CD4-positive, alpha-beta T cell treated with Interleukin-15 for 1 hour (primary cell): ENCODE measurements at regions not wholly inside any gene's neighbourhood (a gene's known extent, or its start where the extent isn't known, plus 50 kb on each side); places are given as distances from the start of the nearest gene placed in this dataset.

Source experiments
- DNase-seq: peaks from one replicate; pipeline ENCODE4 v3.0.0-alpha.2; 2020

DNA sequence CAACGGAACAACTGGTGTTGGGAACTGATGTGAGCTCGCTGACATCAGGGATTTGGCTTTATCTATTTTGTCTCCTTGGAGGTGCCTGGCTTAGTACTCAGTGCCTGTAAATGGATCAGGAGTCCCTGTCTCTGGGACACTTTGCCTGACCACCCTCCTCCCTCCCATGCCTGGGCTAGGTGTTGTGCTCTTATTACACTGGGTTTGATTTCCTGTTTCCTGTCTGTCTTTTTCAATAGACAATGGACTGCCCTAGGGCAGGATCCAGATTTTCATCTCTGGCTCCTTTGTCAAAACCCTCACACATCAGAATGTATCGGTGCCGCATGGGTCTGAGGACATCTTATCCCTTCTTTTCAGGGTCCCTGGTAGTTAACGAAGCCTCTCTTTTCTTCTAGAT is 223.6 kb upstream of the ASIC2 start:
- DNase-seq = no peak

DNA sequence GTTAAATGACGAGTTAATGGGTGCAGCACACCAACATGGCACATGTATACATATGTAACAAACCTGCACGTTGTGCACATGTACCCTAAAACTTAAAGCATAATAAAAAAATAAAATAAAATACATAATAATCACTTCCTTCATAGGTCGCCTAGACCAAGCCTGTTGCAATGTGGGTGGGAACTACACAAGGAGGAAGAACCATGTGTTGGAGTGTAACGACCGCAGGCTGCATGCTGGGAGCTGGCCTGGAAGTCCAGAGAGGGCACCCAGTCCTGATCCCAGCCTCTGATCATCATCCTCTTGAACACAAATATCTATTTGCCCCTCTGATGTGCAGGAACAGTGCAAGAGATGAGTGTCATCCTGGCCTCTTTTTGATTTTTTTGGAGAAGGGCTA is 224.7 kb upstream of the ASIC2 start:
- DNase-seq = no peak

DNA sequence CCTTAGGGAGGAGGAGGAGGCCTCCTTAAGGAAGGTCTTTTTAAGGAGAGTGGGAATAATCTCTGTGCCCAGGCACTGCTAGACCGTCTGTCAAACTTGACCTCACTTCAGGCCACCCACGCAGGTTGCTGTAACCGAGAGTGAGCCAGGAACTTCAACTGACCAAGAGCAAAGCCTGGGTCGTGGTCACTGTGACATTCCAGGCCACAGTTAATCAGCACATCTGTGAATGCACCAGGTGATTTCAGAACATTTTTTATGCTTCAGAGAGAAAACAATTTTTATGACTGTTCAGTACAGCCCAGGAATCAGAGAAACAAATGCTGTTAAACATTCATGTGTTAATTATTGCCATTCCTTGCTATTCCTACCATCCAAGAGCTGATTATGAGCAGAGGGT is 226.6 kb upstream of the ASIC2 start:
- no peak for DNase-seq

DNA sequence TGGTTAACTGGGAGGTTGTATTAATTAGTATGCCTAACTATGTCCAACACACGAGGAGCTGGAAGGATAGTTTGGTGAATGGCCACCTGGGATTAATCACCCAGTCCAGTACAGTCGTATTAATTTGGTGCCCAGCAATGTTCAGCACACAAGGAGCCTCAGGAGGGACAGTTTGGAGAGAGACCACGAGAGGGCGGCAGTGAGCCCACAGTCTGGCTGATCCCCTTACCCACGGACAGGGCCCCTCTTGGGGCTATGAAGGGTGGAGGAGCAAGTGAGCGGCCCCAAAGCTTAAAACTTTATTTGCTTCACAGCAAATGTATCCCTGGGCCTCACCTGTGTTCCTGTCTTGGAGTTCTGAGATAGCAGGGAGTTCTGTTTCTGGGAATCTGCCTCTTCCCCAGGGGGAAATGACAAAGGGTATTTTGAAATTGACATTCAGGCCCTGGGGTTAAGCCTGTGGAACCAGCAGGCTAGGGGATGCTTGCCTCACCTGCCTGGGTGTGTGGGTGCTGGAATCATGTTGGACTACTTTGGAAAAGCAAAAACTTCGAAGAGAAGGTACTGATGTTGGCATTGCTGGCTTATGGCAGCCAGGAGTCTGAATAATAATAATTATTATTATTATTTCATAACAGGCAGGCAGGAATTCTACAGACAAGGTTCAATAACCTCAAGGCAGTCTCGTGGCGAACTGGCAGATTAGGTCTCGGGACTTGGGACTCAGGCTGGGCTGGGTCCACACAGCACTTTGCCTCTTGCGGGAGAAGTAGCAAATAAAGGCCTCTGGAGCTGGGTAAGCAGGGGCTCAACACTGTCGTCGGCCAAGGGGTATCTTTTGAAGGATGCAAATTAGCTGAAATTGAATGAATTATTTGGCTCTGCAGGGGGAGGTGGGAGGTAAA is 227.6 kb upstream of the ASIC2 start:
- DNase-seq = no peak

DNA sequence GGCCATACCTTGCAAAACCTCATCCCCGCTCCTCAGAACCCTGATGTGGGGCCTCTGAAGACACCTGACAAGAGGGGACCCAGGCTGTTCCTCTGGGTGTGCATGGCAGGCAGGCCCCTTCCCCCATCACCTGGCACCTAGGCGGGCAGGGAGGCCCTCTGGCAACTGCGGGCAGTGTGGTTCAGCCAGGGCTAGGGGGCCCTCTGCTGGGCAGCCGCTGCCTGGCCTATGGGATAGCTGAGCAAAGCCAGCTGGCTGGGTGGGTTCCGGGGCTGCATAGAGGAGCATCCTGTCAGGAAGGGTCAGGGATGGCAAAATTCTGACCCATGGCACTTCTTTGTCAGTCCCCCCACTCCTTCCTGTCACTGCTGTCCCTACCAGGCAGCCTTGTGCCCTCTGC is 228.7 kb upstream of the ASIC2 start:
- no peak for DNase-seq

DNA sequence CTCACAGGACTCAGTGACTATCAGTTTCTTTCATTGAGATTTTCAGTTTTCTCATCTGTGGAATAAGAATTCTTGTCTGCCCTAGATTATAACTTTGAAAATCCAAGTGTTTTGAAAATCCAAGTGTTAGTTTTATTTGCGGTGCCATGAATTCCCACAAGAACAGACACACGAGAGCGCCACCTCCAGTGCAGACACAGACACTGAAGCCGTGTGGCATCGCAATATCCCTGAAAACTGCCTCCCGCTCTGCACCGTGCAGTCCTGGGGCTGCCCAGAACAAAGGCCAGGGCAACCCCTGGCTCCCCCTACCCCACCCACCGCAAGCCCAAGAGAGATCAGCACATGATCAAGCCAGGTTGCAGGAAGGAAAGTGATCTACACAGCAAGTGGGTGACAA is 229.5 kb upstream of the ASIC2 start:
- no peak for DNase-seq

DNA sequence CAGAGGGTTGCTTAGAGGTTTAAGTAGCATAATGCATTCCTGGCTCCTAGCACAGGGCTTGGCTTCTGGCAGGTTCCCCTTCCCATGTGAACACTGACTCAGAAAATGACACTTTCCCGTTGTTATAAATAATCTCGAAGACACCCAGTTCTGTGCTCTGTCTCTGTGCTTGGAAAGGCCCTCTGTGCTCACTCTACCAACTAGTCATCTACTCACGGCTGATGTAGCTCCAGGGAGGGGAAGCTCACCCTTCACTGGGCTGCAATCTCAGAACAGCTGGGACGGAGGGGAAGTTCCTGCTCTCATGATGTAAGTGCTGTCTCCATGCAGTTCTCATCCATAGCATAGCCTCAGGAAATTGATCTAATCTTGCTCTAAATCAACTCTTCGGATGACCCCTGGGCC is 230.5 kb upstream of the ASIC2 start:
- DNase-seq = no peak

DNA sequence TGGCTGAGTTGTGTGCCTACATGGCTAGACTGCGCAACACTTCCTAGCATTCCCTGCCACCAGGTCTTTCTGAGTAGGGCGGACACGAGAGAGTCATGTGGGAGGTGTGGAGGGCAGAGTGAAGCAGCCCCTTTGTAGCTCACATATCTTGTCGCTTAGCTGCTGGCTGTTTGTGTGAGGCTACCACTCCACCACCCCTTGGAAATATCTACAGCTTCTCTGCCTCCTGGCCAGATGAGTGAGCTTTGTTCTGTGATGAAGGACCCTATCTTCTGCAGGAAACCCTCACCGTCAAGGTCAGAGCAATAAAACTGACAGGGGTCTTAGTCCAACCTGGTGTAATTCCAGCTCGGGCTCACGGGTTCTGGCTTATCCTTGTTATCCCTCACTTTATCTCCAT is 232.1 kb upstream of the ASIC2 start:
- no peak for DNase-seq

DNA sequence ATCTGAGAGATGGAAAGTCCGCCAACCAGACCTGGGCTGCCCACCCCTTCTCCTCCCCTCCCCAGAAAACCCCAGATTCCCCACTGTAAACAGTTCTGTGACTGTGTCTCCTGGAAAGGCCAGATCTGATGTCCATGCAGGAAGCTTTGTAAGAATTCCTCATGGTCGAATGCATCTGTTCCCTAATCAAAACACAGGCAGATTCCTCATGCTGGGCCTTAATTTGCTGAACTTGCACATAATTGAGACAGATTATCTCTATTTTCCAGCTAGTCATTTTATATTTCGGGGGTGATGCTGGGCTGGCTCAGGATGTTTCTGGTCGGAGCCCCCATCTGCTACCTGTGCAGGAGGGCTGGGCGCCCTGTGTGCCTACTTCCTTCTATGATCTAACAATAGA is 233.6 kb upstream of the ASIC2 start:
- DNase-seq = no peak

DNA sequence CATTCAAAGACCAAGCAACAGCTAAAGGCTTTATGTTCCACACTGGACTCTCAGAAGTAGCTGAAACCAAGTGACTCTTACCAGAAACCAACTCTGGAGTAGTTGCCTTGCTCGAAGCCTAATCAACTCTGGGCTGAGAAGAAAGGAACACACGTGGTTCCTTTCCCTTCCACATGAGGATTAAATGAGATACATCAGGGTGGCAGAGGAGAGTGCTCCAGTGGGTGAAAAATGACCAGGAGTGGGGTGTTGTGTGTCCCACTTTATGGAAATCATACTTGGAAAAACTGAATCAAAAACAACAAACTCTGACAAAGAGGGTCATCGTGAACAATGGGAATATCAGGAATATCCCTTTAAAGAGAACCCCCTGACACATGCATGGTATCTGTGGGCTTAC is 234.2 kb upstream of the ASIC2 start:
- DNase-seq = no peak

DNA sequence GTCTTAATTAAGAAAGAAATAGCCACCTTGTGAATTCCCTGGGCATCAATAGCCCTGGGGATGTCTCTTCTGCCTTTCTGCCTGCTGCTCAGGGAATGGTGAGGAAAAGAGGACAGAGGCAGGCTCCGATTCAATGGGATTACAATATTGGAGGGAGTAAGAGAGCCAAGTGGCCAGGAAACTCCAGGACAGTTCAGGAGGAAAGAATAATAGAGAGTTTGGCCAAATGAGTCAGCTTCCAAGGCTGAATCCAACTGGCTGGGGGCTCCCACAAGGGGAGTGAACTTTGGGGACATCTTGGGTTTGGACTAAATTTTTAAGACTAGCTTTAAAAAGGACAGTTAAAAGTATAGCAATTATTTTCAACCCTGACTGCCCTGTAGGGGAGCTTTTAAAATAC is 235.8 kb upstream of the ASIC2 start:
- no peak for DNase-seq

DNA sequence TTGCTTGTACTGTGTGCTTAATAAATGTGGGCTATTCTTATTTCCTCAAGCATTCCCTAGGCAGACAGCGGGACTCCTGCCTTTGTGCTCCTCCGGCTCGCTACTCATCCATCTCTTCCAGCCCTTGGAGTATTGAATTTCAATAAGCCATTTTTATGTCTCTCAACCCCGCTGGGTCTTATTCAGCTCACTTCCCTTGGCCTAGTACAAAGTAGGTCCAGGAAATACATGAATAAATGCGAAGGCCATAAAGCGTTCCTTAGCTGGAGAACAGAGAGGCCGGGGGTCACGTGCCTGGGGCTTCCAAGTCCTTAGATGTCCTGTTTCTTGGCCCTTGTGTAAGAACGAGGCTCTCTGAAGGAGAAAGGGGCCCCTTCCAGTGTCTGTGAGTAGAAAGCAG is 236.7 kb upstream of the ASIC2 start:
- DNase-seq = no peak

DNA sequence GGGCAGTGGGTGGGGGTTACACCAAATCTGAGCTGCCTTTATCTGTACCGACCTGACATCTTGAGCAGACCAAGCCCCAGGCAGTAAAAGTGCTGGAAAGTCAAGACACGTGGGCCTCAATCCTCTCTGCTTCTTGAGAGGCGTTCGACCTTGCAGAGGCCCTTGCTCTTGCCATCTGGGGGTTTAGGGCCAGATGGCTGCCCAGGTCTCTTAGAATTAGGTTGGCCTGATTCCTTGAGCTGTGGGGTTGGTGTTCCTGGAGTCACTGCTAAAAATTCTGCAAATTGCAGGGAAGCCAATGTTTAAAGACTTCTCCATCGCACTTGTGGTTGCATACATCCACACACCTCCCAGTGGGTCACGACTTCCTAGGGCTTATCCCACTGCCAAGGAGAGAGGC is 238.2 kb upstream of the ASIC2 start:
- no peak for DNase-seq

DNA sequence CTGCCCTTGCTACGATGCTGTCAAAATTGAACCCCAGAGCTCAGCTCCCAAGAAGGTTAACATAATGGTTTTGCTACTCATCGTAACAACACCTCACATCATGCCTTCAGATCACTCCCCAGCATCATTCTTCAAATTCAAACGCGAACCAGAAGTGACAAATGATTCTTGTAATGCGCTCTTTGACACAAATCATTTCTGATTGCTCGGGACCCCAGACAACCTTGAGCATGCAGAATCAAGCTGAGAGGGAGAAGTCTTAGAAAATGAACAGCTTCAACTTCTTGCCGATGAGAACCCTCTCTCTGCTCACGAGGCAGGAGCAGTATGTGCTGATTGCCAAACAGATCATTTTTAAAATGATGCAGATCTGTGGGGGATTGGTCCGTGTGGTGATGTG is 241.0 kb upstream of the ASIC2 start:
- DNase-seq = no peak

DNA sequence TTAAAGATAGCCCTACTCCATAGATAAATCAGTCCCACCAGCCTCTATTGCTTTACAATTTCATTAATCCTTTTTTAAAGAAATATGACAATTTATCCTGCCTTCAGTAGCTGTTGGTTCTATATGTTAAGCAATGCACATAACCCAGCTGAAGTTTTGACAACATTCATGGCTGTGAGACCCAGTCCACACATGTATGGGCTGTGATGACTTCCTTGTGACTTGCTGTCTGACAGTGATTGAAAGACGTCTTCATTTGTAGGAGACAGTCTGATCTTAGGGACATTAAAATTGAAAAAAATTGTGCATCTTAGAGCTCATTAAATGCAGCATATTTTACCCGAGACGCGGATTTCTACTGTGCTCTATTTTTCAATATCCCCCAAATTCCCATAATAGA is 252.0 kb upstream of the ASIC2 start:
- no peak for DNase-seq

DNA sequence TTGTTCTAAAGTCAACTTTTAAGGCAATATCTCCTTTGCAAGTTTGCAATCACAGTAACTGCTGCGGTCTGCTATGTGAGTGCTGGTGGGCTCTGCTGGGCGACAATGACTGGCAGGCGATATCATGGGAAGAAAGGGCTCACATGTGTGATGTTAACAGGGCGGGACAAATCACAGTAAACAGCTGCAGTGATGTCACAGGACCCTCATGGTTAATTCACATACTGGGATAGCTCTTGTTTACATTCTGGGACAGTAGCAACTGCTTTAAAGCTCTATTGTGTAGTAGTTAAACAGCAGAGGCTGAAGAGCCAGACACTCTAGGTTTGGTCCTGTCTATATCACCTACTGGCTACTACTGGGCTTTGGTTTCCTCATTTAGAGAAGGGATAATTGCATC is 257.2 kb upstream of the ASIC2 start:
- DNase-seq = no peak

DNA sequence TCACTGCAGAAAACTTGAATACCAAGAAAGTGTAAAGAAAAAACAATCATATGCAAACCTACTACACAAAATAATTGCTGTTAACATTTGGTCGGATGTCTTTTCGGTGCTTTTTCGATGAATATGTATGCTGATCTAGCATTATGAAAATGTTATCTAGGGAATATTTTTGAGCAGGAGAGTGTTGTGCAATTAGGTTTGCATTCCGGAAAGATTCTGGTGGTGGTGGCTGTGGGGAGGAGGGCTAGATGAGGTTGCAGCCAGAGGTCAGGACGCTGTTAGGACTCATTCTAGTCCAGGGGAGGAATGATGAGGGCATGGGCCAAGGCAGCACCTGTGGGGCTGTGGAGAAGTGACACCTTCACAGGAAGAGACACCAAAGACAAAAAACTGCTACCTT is 258.0 kb upstream of the ASIC2 start:
- no peak for DNase-seq

DNA sequence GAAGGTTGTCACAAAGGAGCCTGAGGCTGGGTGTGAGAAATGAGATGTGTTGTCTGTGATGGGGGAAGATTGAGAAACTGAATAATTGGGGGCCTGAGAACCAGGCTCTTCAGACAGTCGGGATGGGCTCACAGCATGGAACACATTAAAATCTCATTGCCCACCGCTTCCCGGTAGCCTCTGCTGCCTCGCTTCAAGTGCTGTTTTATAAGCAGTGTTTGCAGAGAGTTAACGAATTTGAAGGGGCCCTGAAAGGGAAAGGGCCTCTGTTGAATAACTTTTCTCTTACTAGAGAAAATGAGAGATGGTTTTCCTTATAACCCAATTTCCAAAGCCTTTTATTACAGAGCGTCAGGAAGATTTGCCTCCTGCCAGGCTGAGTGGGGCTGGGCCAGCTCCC is 258.8 kb upstream of the ASIC2 start:
- no peak for DNase-seq

DNA sequence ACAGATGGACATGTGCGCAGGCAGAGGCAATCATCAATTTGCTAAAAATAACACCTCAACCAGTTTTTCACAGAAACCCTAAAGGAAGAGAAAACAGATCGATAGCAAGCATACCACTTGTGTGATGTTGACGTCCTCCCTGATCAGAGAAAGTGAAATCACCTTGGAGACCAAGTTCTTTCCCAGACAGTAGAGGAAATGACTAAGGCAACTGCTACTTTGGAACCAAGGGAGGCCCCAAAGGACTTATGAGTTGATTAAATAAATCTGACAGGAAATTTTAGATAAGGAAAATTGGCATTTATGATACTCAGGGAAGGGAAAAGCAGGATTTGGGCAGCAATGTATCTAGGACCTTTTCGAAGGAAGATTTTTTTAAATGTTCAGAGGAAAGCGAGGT is 267.1 kb upstream of the ASIC2 start:
- DNase-seq = no peak

DNA sequence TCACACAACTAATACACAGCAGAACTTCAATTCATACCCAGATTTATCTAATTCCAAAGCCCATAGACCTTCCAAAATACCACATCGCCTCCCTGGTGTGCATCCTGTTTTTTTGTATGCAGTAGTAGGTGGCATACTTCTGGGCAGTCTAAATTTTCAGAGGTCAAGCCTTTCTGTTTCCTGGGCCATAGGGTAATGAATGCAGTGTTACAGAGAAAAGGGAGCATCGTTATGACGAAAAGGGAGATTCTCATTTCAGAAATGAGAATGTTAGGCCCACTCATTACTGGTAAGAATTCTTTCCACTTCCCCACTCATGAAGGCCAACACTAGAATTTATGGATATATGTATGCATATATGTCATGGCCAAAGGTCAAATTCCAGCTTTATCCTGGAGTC is 267.8 kb upstream of the ASIC2 start:
- DNase-seq = no peak

DNA sequence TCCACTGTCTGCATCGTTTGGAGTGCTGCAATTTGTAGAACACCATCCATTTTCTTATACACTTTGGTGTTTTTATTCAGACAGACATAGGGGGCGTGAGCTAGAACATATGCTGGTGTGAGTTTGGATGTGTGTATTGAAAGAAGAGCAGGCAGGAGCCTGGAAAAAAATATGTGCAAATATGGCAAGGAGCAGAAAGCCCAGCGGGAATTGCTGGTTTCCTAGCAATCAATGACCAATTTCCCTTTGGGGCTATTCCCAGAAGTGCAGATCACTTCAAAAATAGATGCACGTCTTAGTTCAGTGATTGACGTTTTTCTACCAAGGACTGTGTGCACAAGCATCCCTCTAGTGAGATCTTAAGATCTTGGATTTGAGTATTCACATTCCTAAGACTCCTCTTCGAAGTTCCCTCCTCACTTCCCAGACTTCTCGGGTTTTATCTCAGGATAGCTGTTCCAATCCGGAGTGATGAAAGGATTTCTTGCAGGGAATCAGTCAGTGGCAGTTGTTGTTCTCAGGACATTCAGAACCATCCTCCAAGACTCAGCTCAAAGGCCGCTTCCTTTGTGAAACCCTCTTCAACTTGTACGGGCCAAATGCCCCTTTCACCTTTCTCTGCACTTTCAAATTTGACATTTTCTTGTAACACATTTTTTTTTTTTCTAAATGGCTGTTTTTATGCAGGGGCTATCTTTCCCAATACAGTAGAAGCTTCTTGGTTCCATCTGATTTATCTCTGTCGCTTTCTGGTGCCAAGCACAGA is 268.7 kb upstream of the ASIC2 start:
- DNase-seq = no peak

DNA sequence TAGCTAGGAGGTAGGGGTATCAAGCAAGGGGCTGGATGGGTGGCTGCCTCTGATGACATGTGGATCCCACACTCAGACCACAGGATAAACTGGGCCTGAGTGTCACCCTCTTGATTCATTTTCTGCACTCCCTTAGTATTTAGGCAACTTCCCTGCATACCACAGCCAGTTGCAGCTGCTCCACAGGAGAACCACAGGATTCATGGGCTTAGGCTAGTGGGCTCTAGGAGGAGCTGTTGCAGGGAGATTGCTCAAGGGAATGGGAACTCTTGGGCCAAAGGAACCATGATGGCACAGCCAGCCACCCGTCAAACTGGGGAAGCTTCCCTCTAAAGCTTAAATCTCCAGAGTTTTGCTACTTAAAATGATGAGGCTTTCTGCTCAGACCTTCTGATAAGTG is 269.7 kb upstream of the ASIC2 start:
- DNase-seq = no peak

DNA sequence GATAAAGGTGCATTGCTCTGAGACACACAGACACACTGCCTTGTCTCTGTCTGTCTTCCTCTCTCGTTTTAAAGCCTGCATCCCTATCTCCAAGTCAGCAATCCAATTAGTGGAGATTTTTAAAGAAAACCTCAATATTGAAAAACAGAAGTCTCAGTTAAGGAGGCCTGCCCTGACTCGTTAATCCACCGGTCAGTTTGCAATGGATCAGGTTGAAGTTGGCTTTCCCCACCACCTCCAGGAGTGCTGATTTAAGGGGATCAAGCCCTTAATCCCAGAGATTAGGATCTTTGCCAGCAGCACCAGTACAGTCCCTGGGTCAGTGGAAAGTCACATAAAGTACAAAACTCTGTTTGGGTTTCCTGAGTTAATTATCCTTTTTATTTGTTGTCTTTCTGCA is 271.1 kb upstream of the ASIC2 start:
- no peak for DNase-seq

DNA sequence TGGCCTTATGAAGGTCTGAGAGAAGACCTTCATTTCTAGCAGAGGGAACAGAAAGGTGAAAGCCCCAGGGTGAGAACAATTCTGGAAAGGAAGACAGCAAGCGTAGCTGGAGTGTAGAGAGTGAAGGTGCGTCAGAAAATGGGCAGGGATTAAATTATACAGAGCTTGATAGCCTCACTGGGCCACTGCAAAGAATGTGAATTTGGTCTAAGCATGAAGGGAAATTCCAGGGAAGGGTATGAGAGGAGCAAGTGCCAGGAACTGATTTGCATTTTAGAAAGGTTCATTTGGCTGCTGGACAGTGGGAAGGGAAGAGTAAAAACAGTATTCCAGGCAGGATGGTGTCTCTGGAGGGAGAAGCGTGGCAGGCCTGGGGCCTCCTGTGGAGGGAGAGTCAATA is 274.1 kb upstream of the ASIC2 start:
- no peak for DNase-seq

DNA sequence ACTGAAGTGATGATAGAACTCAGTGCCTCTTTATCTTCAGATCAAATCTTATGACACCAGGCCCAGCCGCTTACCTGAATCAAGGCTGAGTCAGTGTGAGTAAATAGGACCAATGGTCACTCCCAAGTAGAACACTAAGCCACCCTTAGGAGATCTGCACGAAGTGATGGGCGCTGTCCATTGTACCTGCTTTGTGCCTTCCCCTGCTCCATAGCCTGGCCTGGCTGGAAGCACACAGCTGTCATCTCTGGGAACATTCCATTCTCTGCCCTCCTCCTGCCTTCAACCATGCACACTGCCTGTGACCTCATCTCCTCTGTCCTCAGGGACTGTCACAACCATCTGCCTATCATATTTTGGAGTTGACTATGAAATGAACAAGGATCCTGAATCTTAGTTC is 279.5 kb upstream of the ASIC2 start:
- no peak for DNase-seq
